IPS DF 6.9 (cell line): ENCODE measurements at regions not wholly inside any gene's neighbourhood (a gene's known extent, or its start where the extent isn't known, plus 50 kb on each side); places are given as distances from the start of the nearest gene placed in this dataset.

Experiments
- DNase-seq: peaks from one replicate; pipeline ENCODE4 v3.0.0-alpha.2; 2013; ENCODE audit warnings: low read depth, low spot score
- H3K27ac ChIP-seq: one replicate; pipeline ENCODE4 v1.5.1; 2013; ENCODE audit warnings: low read length, control low read depth
- H3K27me3 ChIP-seq: 2 replicates; pipeline ENCODE4 v1.6.1; 2013; ENCODE audit warnings: mild to moderate bottlenecking, low read length; ENCODE audit not compliant: control insufficient read depth, insufficient read depth
- H3K36me3 ChIP-seq: 2 replicates; pipeline ENCODE4 v1.6.1; 2013; ENCODE audit warnings: low read length; ENCODE audit not compliant: control insufficient read depth, insufficient read depth
- H3K4me1 ChIP-seq: 2 replicates; pipeline ENCODE4 v1.6.1; 2013; ENCODE audit warnings: low read length; ENCODE audit not compliant: control insufficient read depth, insufficient read depth
- H3K4me3 ChIP-seq: 2 replicates; pipeline ENCODE4 v1.5.1; 2013; ENCODE audit warnings: mild to moderate bottlenecking, low read length
- H3K9me3 ChIP-seq: 2 replicates; pipeline ENCODE4 v1.6.1; 2013; ENCODE audit warnings: low read length, inconsistent platforms; ENCODE audit not compliant: control insufficient read depth, insufficient read depth
- WGBS: extraction: QIAGEN DNeasy Blood & Tissue Kit; methylation state at CpG from one replicate; pipeline ENCODE4 v1.1.7; 2013; ENCODE audit warnings: mixed read lengths, missing lambda C conversion rate; ENCODE audit not compliant: insufficient read length, insufficient coverage; 5-methylcytosine and 5-hydroxymethylcytosine counted together

- Histone ChIP-seq H3K27ac (no peak overlapping the region), H3K27me3 (no peaks in the 10 kb centered on the region), H3K4me3 (no peak overlapping the region), H3K9me3 (no peaks in the 10 kb centered on the region), H3K4me1 (no peaks in the 10 kb centered on the region; the same call in 1 of the 2 replicates), H3K36me3 (no peaks in the 10 kb centered on the region)
- no peak for DNase-seq
- no CpG with 5 or more reads among the region's 2 CpGs for WGBS
Observed at GRCh38 chr11:107183953-107184352, 165.7 kb upstream of the GUCY1A2 start.

GRCh38 chr11:107182978-107183377, 164.7 kb upstream of the GUCY1A2 start:
- Histone ChIP-seq H3K27me3 (no peaks in the 10 kb centered on the region), H3K4me1 (no peaks in the 10 kb centered on the region; the same call in 1 of the 2 replicates), H3K27ac (no peak overlapping the region), H3K4me3 (no peak overlapping the region), H3K9me3 (no peaks in the 10 kb centered on the region), H3K36me3 (no peaks in the 10 kb centered on the region)
- no peak for DNase-seq

DNA sequence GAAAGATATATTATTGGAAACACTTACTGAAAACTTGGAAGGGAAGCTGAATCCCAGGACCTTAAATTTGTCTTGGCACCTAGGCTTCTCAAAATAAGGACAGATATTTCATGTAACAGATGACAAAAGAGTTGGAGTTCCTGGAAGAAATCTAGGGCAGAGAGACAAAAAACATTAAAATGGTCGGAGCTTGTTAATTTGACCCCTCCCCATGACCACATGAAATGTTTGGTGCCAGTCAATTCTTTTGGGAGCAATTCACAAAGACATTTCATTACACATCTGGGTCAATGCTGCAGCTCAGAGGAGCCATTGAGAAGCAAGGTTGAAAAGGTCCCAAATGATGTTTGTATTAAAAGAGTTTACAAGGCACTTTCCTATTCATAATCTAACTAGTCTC, 162.0 kb upstream of the GUCY1A2 start:
- Histone ChIP-seq H3K27ac (no peak overlapping the region), H3K36me3 (no peaks in the 10 kb centered on the region), H3K9me3 (no peaks in the 10 kb centered on the region), H3K27me3 (no peaks in the 10 kb centered on the region), H3K4me1 (peaks cover 1% of the 10 kb centered on the region; the same call in 1 of the 2 replicates), H3K4me3 (no peak overlapping the region)
- no peak for DNase-seq
- WGBS, result no CpG with 5 or more reads among the region's 1 CpG

DNA sequence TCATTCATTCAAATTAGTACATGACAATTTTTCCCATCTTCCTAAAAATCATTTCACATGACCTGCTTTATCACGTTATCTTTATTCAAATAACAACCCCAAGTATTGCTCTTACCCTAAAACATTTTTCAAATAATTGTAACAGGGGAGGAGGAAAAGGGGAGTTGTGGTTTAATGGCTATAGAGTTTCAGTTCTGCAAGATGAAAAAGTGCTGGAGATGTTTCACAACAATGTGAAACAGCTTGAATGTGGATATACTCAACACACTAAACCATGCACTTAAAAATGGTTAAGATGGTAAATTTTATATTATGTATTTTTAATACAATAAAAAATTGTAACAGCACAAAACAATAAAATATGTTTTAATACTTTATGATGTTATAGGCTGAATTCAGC, 161.6 kb upstream of the GUCY1A2 start:
- no peak for DNase-seq
- no peaks in the 10 kb centered on the region for H3K9me3 ChIP-seq
- H3K4me1 ChIP-seq, result peaks cover 1% of the 10 kb centered on the region; the same call in 1 of the 2 replicates
- H3K27me3 ChIP-seq, result no peaks in the 10 kb centered on the region
- WGBS, result 100% methylated on average over 1 of the region's 1 CpG
- no peak overlapping the region for H3K4me3 ChIP-seq
- H3K27ac ChIP-seq, result no peak overlapping the region
- H3K36me3 ChIP-seq, result no peaks in the 10 kb centered on the region

- no CpG with 5 or more reads among the region's 15 CpGs for WGBS
- Histone ChIP-seq H3K27me3 (no peaks in the 10 kb centered on the region), H3K4me1 (peaks cover 1% of the 10 kb centered on the region; the same call in 1 of the 2 replicates), H3K27ac (no peak overlapping the region), H3K36me3 (no peaks in the 10 kb centered on the region), H3K9me3 (no peaks in the 10 kb centered on the region), H3K4me3 (no peak overlapping the region)
- DNase-seq, result no peak
Observed at GRCh38 chr11:107177106-107177477, 158.8 kb upstream of the GUCY1A2 start.

DNA sequence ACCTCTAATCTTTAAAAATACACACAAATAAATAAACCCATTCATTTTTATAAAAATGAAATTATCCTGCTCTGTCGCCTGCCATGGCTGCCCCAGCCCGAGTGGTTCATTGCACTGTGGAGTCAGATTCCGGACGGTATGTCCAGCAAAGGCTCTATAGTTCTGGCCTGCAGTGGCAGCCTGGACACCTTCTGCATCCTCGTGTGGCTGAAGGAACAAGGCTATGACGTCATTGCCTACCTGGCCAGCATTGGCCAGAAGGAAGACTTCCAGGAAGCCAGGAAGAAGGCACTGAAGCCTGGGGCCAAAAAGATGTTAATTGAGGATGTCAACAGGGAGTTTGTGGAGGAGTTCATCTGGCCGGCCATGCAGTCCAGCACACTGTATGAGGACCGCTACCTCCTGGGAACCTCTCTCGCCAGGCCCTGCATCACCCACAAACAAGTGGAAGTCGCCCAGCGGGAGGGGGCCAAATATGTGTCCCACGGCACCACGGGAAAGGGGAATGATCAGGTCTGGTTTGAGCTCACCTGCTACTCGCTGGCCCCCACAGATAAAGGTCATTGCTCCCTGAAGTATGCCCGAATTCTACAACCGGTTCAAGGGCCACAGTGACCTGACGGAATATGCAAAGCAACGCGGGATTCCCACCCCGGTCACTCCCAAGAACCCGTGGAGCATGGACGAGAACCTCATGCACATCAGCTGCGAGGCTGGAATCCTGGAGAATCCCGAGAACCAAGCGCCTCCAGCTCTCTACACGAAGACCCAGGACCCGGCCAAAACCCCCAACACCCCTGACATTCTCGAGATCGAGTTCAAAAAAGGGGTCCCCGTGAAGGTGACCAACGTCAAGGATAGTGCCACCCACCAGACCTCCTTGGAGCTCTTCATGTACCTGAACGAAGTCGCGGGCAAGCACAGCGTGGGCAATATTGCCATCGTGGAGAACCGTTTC, 158.2 kb upstream of the GUCY1A2 start:
- no CpG with 5 or more reads among the region's 37 CpGs for WGBS
- Histone ChIP-seq H3K27ac (no peak overlapping the region), H3K36me3 (no peaks in the 10 kb centered on the region), H3K4me1 (peaks cover 1% of the 10 kb centered on the region; the same call in 1 of the 2 replicates), H3K9me3 (no peaks in the 10 kb centered on the region), H3K27me3 (no peaks in the 10 kb centered on the region), H3K4me3 (no peak overlapping the region)
- DNase-seq, result no peak

GRCh38 chr11:107174856-107175255, 156.6 kb upstream of the GUCY1A2 start:
- Histone ChIP-seq H3K27ac (no peak overlapping the region), H3K4me3 (no peak overlapping the region), H3K36me3 (no peaks in the 10 kb centered on the region), H3K4me1 (peaks cover 1% of the 10 kb centered on the region; the same call in 1 of the 2 replicates), H3K27me3 (no peaks in the 10 kb centered on the region), H3K9me3 (0 out of 2 replicates have a peak, but pooled peaks cover 2% of the 10 kb centered on the region)
- DNase-seq, result no peak
- no CpG with 5 or more reads among the region's 5 CpGs for WGBS

GRCh38 chr11:107172996-107173395, 154.7 kb upstream of the GUCY1A2 start:
- no CpG with 5 or more reads among the region's 2 CpGs for WGBS
- H3K9me3 ChIP-seq, result 0 out of 2 replicates have a peak, but pooled peaks cover 2% of the 10 kb centered on the region
- no peaks in the 10 kb centered on the region for H3K27me3 ChIP-seq
- no peak overlapping the region for H3K27ac ChIP-seq
- no peak for DNase-seq
- H3K4me3 ChIP-seq, result no peak overlapping the region
- no peaks in the 10 kb centered on the region for H3K36me3 ChIP-seq
- H3K4me1 ChIP-seq, result peaks cover 1% of the 10 kb centered on the region; the same call in 1 of the 2 replicates

- Histone ChIP-seq H3K4me1 (no peaks in the 10 kb centered on the region), H3K27me3 (no peaks in the 10 kb centered on the region), H3K9me3 (no peaks in the 10 kb centered on the region), H3K36me3 (no peaks in the 10 kb centered on the region), H3K27ac (no peak overlapping the region), H3K4me3 (no peak overlapping the region)
- no CpG with 5 or more reads among the region's 1 CpG for WGBS
- no peak for DNase-seq
Observed at GRCh38 chr11:107157809-107158187, 139.5 kb upstream of the GUCY1A2 start.

GRCh38 chr11:107157146-107157808, 139.0 kb upstream of the GUCY1A2 start:
- Histone ChIP-seq H3K9me3 (no peaks in the 10 kb centered on the region), H3K4me3 (no peak overlapping the region), H3K4me1 (no peaks in the 10 kb centered on the region), H3K27me3 (no peaks in the 10 kb centered on the region), H3K27ac (no peak overlapping the region), H3K36me3 (no peaks in the 10 kb centered on the region)
- DNase-seq, result peak; percentile 29
- WGBS, result no CpG with 5 or more reads among the region's 3 CpGs
